GM12872 (cell line): ENCODE measurements at regions not wholly inside any gene's neighbourhood (a gene's known extent, or its start where the extent isn't known, plus 50 kb on each side); places are given as distances from the start of the nearest gene placed in this dataset.

ENCODE experiments used
- TF ChIP-seq, protein P1 (sequence below): IDR thresholded peaks from 3 replicates; pipeline ENCODE4 v1.5.1; 2011; ENCODE audit warnings: low read depth, mild to moderate bottlenecking, low read length, moderate library complexity; ENCODE audit not compliant: insufficient read depth

GRCh38 chr2:234556848-234557573, 60.1 kb upstream of the ARL4C start:
- TF ChIP-seq, protein P1, sequence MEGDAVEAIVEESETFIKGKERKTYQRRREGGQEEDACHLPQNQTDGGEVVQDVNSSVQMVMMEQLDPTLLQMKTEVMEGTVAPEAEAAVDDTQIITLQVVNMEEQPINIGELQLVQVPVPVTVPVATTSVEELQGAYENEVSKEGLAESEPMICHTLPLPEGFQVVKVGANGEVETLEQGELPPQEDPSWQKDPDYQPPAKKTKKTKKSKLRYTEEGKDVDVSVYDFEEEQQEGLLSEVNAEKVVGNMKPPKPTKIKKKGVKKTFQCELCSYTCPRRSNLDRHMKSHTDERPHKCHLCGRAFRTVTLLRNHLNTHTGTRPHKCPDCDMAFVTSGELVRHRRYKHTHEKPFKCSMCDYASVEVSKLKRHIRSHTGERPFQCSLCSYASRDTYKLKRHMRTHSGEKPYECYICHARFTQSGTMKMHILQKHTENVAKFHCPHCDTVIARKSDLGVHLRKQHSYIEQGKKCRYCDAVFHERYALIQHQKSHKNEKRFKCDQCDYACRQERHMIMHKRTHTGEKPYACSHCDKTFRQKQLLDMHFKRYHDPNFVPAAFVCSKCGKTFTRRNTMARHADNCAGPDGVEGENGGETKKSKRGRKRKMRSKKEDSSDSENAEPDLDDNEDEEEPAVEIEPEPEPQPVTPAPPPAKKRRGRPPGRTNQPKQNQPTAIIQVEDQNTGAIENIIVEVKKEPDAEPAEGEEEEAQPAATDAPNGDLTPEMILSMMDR = no peak

DNA sequence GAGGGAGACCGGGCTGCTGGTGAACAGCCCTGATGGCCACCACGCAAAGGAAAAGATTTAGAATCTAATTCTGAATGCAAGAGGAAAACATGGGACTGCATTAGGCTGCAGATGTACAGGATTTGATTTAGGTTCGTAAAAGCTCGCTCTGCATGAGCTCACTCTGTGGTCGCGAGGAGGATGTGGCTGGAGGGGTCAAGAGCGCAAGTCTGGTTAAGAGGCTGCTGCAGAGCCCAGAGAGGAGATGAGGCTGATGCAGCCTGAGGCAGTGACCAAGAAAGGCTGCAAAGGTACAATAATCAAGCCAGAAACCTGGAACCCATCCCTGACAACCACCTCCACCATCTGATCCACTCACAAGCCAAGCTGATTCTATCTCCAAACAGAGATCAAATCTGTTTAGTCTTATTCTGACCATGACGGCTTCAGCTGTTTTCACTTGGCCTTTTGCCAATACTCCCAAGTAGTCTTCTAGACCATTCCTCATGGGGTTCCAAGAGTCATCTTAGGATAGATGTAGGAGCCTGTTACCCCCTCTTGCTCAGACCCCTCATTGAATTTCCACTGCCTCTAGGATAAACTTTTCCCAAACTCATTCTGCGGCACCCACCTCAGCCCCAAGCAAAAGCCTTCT, 58.9 kb upstream of the ARL4C start:
- TF ChIP-seq, protein P1 = no peak

- TF ChIP-seq, protein P1 = no peak
Observed at GRCh38 chr2:234555161-234555560, 58.3 kb upstream of the ARL4C start.

DNA sequence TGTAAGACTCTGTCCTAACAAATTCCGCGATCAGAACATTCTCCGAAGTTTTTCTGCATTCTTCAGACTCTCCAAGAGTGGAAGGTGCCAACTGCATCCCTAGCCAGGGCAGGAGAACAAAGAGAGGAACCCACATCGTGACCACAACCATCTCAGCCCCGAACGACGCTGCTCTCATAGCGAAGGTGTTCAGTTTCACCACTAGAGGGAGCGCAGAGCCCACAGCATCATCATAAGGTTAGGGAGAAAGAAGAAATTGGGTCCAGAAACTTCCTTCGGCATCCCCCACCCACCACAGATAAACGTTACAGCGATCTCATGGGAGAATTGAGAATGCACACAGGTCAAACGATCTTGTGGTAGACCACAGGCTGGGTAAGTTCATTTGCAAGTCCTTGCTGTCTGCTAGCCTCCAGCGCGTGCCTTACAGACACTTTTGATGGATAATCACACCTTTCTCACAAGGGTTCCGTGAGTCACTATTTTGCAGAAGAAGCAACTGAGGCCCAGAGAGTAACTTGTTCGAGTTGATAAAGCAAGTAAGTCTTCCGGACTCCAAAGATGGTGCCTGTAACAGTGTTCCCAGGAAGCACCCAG, 53.7 kb upstream of the ARL4C start:
- TF ChIP-seq, protein P1 = peak; percentile 96

- TF ChIP-seq, protein P1 = no peak
Observed at GRCh38 chr2:234550056-234550455, 53.2 kb upstream of the ARL4C start.

- TF ChIP-seq, protein P1 = no peak
Observed at GRCh38 chr2:234548695-234549420, 52.0 kb upstream of the ARL4C start.

- TF ChIP-seq, protein P1 = no peak
Observed at GRCh38 chr2:234546770-234547169, 49.9 kb upstream of the ARL4C start.
